Thoracic aorta (tissue), 2 donors: ENCODE measurements at regions not wholly inside any gene's neighbourhood (a gene's known extent, or its start where the extent isn't known, plus 50 kb on each side); places are given as distances from the start of the nearest gene placed in this dataset.

Experiments
- ATAC-seq: fragments of 150-250 bp; one replicate; pipeline ENCODE4 v1.8.0; 2017; ENCODE audit warnings: low read depth; ENCODE audit not compliant: insufficient number of reproducible peaks, low FRiP score
- DNase-seq: peaks from one replicate; pipeline ENCODE4 v3.0.0-alpha.2; 2020; ENCODE audit warnings: low spot score
- H3K27ac ChIP-seq, 2 donors: fragments of 200-600 bp; sonication (generic); 1 replicate in 1 of 2; 2 replicates in 1 of 2; pipeline ENCODE4 v1.5.1; 2016; ENCODE audit warnings: mild to moderate bottlenecking in 2 of 2, moderate library complexity in 2 of 2
- H3K27me3 ChIP-seq: fragments of 200-600 bp; sonication (generic); replicated peaks from 2 replicates; pipeline ENCODE4 v1.6.0; 2016; ENCODE audit warnings: mild to moderate bottlenecking; ENCODE audit not compliant: insufficient read depth
- H3K36me3 ChIP-seq: fragments of 200-600 bp; sonication (generic); one replicate; pipeline ENCODE4 v1.5.1; 2016
- H3K4me1 ChIP-seq, 2 donors: fragments of 200-600 bp; sonication (generic); 1 replicate in 1 of 2; 2 replicates in 1 of 2; pipeline versions ENCODE4 v1.5.1 to v1.6.0; 2016; ENCODE audit warnings: low read depth in 2 of 2, mild to moderate bottlenecking in 1 of 2; ENCODE audit not compliant: control insufficient read depth in 1 of 2
- H3K4me3 ChIP-seq: fragments of 200-600 bp; sonication (generic); 2 replicates; pipeline ENCODE4 v1.5.1; 2016; ENCODE audit warnings: mild to moderate bottlenecking
- H3K9me3 ChIP-seq: fragments of 200-600 bp; sonication (generic); 2 replicates; pipeline ENCODE4 v1.5.1; 2016
- TF ChIP-seq, protein P1 (sequence below): fragments of 200-600 bp; sonication (generic); IDR thresholded peaks from one replicate; pipeline ENCODE4 v1.5.1; 2019; ENCODE audit warnings: antibody characterized with exemption

DNA sequence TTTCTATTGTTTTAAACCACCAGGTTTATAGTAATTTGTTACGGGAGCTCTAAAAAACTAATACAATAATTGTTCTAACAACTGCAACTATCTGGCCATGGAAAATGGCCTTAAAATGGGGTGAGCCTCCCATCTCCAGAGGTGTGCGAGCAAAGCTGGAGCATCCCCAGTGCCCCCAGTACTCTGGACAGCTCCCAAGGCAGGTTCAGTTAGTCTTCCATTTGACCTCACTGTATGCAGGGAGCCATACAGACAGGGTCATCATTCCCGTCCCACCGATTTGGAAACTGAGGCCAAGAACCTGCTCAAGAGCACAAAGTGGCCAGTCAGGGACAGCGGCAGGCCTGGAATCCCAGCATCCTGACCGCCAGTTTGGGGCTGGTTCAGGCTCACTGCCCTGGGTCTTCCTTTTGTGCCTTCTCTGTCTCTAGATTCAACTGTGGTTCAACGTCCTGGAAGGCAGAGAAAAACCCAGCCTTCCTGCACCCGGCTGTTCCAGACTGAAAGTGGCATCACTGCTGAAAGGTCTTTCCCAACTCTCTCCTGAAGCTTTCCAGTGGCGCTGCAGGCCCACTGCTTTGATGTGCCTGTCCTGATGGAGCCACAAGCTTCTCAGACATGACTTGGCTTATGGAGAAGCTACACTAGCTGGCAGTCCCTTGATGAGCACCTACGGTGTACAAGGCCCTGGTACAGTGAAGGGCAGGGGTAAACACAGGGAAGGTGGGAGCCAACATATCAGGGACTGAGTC is 76.6 kb upstream of the LINGO1 start:
- no peaks in the 10 kb centered on the region for H3K4me1 ChIP-seq
- no peaks in the 10 kb centered on the region for H3K27me3 ChIP-seq
- no peaks in the 10 kb centered on the region for H3K9me3 ChIP-seq
- no peak for DNase-seq
- no peak overlapping the region for H3K27ac ChIP-seq
- H3K36me3 ChIP-seq = no peaks in the 10 kb centered on the region
- H3K4me3 ChIP-seq = no peak overlapping the region
- TF ChIP-seq, protein P1, sequence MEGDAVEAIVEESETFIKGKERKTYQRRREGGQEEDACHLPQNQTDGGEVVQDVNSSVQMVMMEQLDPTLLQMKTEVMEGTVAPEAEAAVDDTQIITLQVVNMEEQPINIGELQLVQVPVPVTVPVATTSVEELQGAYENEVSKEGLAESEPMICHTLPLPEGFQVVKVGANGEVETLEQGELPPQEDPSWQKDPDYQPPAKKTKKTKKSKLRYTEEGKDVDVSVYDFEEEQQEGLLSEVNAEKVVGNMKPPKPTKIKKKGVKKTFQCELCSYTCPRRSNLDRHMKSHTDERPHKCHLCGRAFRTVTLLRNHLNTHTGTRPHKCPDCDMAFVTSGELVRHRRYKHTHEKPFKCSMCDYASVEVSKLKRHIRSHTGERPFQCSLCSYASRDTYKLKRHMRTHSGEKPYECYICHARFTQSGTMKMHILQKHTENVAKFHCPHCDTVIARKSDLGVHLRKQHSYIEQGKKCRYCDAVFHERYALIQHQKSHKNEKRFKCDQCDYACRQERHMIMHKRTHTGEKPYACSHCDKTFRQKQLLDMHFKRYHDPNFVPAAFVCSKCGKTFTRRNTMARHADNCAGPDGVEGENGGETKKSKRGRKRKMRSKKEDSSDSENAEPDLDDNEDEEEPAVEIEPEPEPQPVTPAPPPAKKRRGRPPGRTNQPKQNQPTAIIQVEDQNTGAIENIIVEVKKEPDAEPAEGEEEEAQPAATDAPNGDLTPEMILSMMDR = no peak
- no peak for ATAC-seq

DNA sequence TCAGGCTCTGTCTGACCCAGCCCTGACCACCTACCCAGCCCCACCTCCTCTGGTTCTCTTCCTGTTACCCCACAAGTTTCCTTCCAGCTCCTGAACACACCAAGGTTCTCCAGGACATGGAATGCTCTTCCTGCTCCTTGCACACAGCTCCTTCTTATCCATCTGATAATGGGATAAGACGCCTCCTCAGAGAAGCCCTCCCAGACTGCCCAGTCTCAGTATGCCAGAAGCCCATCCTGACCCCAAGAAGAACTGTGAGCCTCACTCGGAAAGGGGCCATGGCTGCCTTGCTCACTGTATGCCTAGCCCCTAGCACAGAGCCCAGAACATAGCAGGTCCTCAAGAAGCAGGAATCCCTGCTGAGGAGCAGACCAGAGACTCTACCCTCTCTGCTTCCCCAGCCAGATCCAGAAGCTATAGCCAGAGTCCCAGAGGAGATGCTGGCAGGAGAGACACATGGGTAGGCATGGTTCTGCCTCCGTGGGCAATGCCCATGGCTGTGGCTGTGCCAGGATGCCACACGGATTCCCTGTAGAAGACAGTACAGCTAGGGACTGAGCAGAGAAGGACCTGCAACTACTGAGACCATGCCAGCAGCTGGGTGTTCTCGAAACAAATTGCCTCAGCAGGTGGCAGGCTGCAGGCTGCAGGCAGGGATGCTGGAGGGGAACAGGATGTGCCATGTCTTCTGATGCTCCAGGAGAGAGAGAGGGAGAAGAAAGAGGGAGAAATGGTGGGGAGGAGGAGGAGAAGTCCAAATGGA is 74.0 kb upstream of the LINGO1 start:
- Histone ChIP-seq H3K36me3 (no peaks in the 10 kb centered on the region), H3K27me3 (no peaks in the 10 kb centered on the region), H3K27ac (no peak overlapping the region), H3K4me3 (no peak overlapping the region), H3K9me3 (no peaks in the 10 kb centered on the region), H3K4me1 (no peaks in the 10 kb centered on the region)
- DNase-seq (no peak), ATAC-seq (no peak)
- TF ChIP-seq, protein P1 = no peak

DNA sequence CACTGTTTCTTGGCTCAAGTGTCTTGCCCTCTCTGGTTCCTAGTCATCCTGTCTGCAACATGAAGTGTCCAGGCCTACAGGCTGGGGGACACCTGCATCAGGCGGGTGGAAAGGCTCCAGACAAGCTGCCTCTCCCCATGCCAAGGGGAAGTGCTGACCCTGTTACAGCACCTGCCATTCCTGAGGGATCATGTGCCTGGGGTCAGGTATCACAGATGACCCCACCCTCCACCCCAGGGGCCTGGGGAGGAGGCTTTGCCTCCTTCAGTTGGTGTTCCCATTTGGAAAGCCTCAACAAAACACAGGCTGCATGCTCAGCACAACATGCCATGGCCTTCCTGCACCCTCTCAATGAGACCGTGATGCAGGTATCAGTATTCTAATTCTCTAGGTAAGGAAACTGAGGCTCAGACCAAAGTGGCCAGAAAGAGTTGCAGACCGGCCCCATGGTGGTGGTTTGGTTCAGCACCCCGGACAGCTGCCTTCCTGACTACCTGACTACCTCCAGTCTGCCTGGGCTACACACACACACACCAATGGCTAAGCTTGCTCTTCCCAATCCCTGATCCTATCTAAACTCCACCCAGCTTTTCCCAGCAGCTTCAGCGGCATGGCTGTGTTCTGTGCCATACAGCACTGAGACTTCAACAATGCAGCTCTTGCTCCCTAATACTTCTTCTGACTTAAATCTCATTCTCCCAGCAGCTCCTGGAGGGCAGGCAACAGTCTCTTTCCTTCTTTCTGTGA is 69.7 kb upstream of the LINGO1 start:
- TF ChIP-seq, protein P1 = no peak
- Histone ChIP-seq H3K27me3 (no peaks in the 10 kb centered on the region), H3K36me3 (no peaks in the 10 kb centered on the region), H3K9me3 (no peaks in the 10 kb centered on the region), H3K4me1 (no peaks in the 10 kb centered on the region), H3K27ac (no peak overlapping the region), H3K4me3 (no peak overlapping the region)
- no peak for DNase-seq
- no peak for ATAC-seq

DNA sequence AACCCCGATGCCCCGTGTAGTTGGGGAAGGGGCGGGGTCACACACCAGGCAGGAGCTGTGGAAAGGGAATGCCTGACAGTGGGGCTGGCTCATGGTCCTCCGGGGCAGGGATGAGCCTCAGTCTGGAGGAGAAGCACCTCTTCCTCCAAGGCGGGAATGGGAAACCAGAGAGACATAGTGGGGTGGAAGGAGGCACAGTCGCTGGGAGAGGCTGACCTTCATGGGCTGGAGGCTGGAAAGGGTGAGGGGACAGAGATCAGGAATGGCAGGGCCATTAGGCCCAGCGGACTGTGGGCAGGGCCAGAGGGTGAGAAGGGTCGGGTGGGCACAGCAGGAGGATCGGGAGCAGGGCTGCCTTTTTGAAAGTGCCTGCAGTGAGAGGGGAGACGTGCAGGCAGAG is 65.8 kb upstream of the LINGO1 start:
- no peaks in the 10 kb centered on the region for H3K9me3 ChIP-seq
- no peak overlapping the region for H3K4me3 ChIP-seq
- TF ChIP-seq, protein P1 = no peak
- H3K36me3 ChIP-seq = no peaks in the 10 kb centered on the region
- H3K27me3 ChIP-seq = no peaks in the 10 kb centered on the region
- no peaks in the 10 kb centered on the region for H3K4me1 ChIP-seq
- ATAC-seq (no peak), DNase-seq (no peak)
- H3K27ac ChIP-seq = no peak overlapping the region

DNA sequence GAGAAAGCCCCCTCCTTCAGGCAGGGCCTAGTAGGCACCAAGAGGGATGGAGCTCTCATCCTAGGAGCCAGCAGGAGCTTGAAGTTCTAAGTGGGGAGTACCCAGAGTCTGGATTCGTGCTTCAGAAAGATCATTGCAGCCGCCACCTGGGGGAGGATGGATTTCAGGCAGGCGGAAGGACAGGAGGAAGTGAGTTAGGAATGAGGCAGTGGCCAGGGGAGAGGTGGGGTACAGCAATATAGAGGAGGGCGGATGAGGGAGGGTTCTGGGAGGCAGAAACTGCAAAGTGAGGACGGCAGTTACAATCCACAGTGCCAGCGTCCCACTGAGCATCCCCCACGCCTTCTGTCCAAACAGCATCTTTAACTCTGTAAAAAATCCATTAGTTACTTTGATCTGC is 65.2 kb upstream of the LINGO1 start:
- DNase-seq = no peak
- Histone ChIP-seq H3K27ac (no peak overlapping the region), H3K27me3 (no peaks in the 10 kb centered on the region), H3K9me3 (no peaks in the 10 kb centered on the region), H3K4me1 (no peaks in the 10 kb centered on the region), H3K36me3 (no peaks in the 10 kb centered on the region), H3K4me3 (no peak overlapping the region)
- TF ChIP-seq, protein P1 = no peak
- ATAC-seq = no peak
